ENCODE measurements at regions not wholly inside any gene's neighbourhood (a gene's known extent, or its start where the extent isn't known, plus 50 kb on each side); places are given as distances from the start of the nearest gene placed in this dataset.

GRCh38 chr6:95186710-95187109 is 390.6 kb upstream of the MANEA start:
- no peak for DNase-seq
- WGBS, 2 experiments (ENCODE audit: insufficient coverage in 1 of 2, insufficient read length in 1 of 2) = 83 to 100% methylated on average over 1 of the region's 1 CpG

GRCh38 chr6:95197590-95197989 is 379.7 kb upstream of the MANEA start:
- peaks cover 6% of the 10 kb centered on the region for H3K36me3 Mint-ChIP-seq (ENCODE audit: low read depth)
- no peaks in the 10 kb centered on the region for H3K9me3 ChIP-seq (ENCODE audit: control insufficient read depth, low read length)
- H3K27ac Mint-ChIP-seq = no peak overlapping the region
- peaks cover 4% of the 10 kb centered on the region for H3K4me1 Mint-ChIP-seq
- 94 to 100% methylated on average over 1 to 3 of the region's 3 CpGs for WGBS, 2 experiments (ENCODE audit: insufficient coverage in 1 of 2, insufficient read length in 1 of 2)
- H3K9ac ChIP-seq (ENCODE audit: extremely low read depth, low read length, poor library complexity, severe bottlenecking) = no peak overlapping the region
- H3K4me1 ChIP-seq (ENCODE audit: control insufficient read depth, insufficient read depth, low read length) = no peaks in the 10 kb centered on the region
- TF ChIP-seq CTCF (conservative IDR thresholded peaks at IDR 0.05) = no peak
- no peaks in the 10 kb centered on the region for H3K27me3 Mint-ChIP-seq (ENCODE audit: insufficient read depth)
- no peak overlapping the region for H3K27ac ChIP-seq (ENCODE audit: low read depth, low read length)
- no peak for DNase-seq
- H3K4me3 Mint-ChIP-seq = no peak overlapping the region
- no peaks in the 10 kb centered on the region for H3K36me3 ChIP-seq (ENCODE audit: control insufficient read depth, insufficient read depth, low read length)
- peaks cover 4% of the 10 kb centered on the region for H3K9me3 Mint-ChIP-seq
- H3K27me3 ChIP-seq (ENCODE audit: control insufficient read depth, insufficient read depth, low read length, poor library complexity, severe bottlenecking) = no peaks in the 10 kb centered on the region
- no peak overlapping the region for H3K4me3 ChIP-seq (ENCODE audit: low read length)

More at GRCh38 chr6:95186710-95187109, 390.6 kb upstream of the MANEA start:
- Histone ChIP-seq H3K27me3 (ENCODE audit: control insufficient read depth, insufficient read depth, low read length, poor library complexity, severe bottlenecking) (no peaks in the 10 kb centered on the region), H3K4me1 (ENCODE audit: control insufficient read depth, insufficient read depth, low read length) (no peaks in the 10 kb centered on the region), H3K36me3 (ENCODE audit: control insufficient read depth, insufficient read depth, low read length) (no peaks in the 10 kb centered on the region), H3K9ac (ENCODE audit: extremely low read depth, low read length, poor library complexity, severe bottlenecking) (no peak overlapping the region), H3K9me3 (ENCODE audit: control insufficient read depth, low read length) (no peaks in the 10 kb centered on the region), H3K27ac (ENCODE audit: low read depth, low read length) (no peak overlapping the region), H3K4me3 (ENCODE audit: low read length) (no peak overlapping the region)
- TF ChIP-seq CTCF (conservative IDR thresholded peaks at IDR 0.05) = no peak
- no peaks in the 10 kb centered on the region for H3K4me1 Mint-ChIP-seq
- no peak overlapping the region for H3K27ac Mint-ChIP-seq
- no peaks in the 10 kb centered on the region for H3K36me3 Mint-ChIP-seq (ENCODE audit: low read depth)
- no peak overlapping the region for H3K4me3 Mint-ChIP-seq
- no peaks in the 10 kb centered on the region for H3K27me3 Mint-ChIP-seq (ENCODE audit: insufficient read depth)
- no peaks in the 10 kb centered on the region for H3K9me3 Mint-ChIP-seq

- WGBS, 2 experiments (ENCODE audit: insufficient coverage in 1 of 2, insufficient read length in 1 of 2) = 29 to 59% methylated on average over 1 to 2 of the region's 2 CpGs
- Histone ChIP-seq H3K9ac (ENCODE audit: extremely low read depth, low read length, poor library complexity, severe bottlenecking) (no peak overlapping the region), H3K27me3 (ENCODE audit: control insufficient read depth, insufficient read depth, low read length, poor library complexity, severe bottlenecking) (no peaks in the 10 kb centered on the region), H3K9me3 (ENCODE audit: control insufficient read depth, low read length) (no peaks in the 10 kb centered on the region), H3K36me3 (ENCODE audit: control insufficient read depth, insufficient read depth, low read length) (no peaks in the 10 kb centered on the region), H3K4me1 (ENCODE audit: control insufficient read depth, insufficient read depth, low read length) (no peaks in the 10 kb centered on the region), H3K27ac (ENCODE audit: low read depth, low read length) (no peak overlapping the region), H3K4me3 (ENCODE audit: low read length) (no peak overlapping the region)
- peaks cover 4% of the 10 kb centered on the region for H3K4me1 Mint-ChIP-seq
- no peaks in the 10 kb centered on the region for H3K27me3 Mint-ChIP-seq (ENCODE audit: insufficient read depth)
- H3K9me3 Mint-ChIP-seq = no peaks in the 10 kb centered on the region
- peak; percentile 66 for DNase-seq
- no peak overlapping the region for H3K4me3 Mint-ChIP-seq
- TF ChIP-seq CTCF (conservative IDR thresholded peaks at IDR 0.05) = peak; percentile 89
- peaks cover 3% of the 10 kb centered on the region for H3K36me3 Mint-ChIP-seq (ENCODE audit: low read depth)
- H3K27ac Mint-ChIP-seq = no peak overlapping the region
Observed at GRCh38 chr6:95203153-95203754, 374.1 kb upstream of the MANEA start.
